Activated effector memory CD4-positive, alpha-beta T cell treated with Interleukin-2 at 50 U/mL for 16 hours (primary cell): ENCODE measurements at regions not wholly inside any gene's neighbourhood (a gene's known extent, or its start where the extent isn't known, plus 50 kb on each side); places are given as distances from the start of the nearest gene placed in this dataset.
"Not testable (repeated sequence)": the region's sequence is repeated elsewhere in the genome, so short reads cannot be mapped to it uniquely, and the experiment has no call there.

ENCODE experiments used
- DNase-seq: peaks from one replicate; pipeline ENCODE4 v3.0.0-alpha.2; 2020

GRCh38 chr1:213688655-213689054 lies 299.1 kb upstream of the PROX1 start:
- no peak for DNase-seq

- no peak for DNase-seq
These were observed 298.5 kb upstream of the PROX1 start for GRCh38 chr1:213689260-213689659.

GRCh38 chr1:213690341-213690917 lies 297.3 kb upstream of the PROX1 start:
- no peak for DNase-seq

- DNase-seq, result no peak
These were observed 295.5 kb upstream of the PROX1 start for GRCh38 chr1:213692321-213692720.

DNA sequence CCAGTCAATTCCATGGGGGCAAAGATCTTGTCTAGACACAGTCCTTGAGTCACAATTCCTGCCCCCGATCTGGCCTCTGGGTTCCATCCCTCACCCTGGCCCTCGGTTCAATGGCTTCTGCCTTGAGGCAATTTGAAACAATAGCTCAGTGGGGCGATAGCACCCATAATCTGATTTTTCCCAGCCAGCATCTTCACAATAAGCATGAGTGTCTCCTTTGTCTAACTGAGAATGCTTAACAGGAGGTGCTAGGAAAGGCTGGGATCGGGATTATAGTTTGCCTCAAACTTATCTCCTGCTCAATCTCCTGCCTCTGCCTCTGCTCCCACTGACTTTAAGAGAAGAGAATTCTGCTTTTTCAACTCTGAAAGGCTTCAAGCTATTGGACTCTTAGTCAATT lies 293.9 kb upstream of the PROX1 start:
- no peak for DNase-seq

- no peak for DNase-seq
These were observed 290.5 kb upstream of the PROX1 start for GRCh38 chr1:213697192-213697802.

GRCh38 chr1:213698092-213698702 lies 289.6 kb upstream of the PROX1 start:
- DNase-seq, result no peak

DNA sequence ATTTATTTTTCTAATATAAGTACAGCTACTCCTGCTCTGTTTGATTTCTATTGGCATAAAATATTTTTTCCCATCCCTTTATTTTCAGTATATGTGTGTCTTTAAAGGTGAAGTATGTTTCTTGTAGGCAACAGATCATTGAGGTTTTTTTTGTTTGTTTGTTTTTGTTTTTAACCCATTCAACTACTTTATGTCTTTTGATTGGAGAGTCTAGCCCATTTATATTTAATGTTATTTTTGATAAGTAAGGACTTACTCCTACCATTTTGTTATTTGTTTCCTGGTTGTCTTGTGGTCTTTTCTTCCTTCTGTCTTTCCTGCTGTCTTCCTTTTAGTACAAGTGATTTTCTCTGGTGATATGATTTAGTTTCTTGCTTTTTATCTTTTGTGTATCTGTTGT lies 285.1 kb upstream of the PROX1 start:
- no peak for DNase-seq

- no peak for DNase-seq
These were observed 282.8 kb upstream of the PROX1 start for GRCh38 chr1:213704941-213705340.

DNA sequence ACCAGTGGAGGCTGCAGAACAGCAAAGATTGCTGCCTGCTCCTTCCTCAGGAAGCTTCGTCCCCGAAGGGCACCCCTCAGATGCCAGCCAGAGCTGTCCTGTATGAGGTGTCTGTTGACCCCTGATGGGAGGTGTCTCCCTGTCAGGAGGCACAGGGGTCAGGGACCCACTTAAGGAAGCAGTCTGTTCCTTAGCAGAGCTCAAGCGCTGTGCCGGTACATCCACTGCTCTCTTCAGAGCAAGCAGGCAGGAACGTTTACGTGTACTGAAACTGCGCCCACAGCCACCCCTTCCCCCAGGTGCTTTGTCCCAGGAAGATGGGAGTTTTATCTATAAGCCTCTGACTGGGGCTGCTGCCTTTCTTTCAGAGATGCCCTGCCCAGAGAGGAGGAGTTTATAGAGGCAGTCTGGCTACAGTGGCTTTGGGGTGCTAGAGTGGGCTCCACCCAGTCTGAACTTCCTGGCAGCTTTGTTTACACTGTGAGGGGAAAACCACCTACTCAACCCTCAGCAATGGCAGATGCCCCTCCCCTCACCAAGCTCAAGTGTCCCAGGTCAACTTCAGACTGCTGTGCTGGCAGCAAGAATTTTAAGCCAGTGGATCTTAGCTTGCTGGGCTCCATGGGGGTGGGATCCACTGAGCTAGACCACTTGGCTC lies 275.8 kb upstream of the PROX1 start:
- not testable (repeated sequence) for DNase-seq

DNA sequence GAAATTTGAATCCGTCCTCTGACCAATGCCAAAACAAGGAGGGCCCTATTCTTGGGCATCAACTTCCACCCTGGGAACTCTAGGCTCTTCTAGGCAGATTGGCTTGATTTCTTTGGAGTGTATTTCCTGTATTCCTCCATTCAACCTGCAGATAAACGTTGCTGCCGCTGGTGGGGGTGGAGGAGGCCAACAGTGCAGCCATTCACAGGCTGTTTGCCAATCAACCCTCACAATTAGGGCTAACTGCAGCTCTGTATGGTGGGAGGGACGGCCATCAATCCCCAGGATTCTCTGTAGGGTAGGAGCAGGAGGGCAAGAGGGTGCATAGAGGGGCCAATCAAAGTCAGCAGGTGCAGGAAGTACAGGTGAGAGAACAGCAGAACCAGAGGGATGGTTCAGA lies 273.1 kb upstream of the PROX1 start:
- DNase-seq, result no peak

DNA sequence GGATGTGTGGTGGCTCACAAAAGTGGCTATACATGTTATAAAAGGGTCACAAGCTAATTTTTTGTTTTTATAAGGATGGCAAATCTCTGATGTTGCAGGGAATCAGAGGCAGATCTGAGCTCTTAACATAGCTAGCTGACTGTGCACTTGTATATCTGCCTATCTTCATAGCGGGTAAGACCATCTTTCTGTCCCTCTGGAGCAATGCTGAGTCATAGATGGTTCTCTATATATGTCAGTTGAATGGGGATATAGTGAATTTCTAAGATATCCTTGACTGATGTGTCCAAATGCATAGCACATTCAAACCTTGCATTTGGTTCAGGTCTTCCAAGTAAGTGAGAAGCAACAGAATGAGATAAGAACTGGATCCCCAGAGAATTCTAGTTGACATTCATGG lies 272.6 kb upstream of the PROX1 start:
- DNase-seq, result no peak

- DNase-seq, result no peak
These were observed 268.3 kb upstream of the PROX1 start for GRCh38 chr1:213719462-213719861.

DNA sequence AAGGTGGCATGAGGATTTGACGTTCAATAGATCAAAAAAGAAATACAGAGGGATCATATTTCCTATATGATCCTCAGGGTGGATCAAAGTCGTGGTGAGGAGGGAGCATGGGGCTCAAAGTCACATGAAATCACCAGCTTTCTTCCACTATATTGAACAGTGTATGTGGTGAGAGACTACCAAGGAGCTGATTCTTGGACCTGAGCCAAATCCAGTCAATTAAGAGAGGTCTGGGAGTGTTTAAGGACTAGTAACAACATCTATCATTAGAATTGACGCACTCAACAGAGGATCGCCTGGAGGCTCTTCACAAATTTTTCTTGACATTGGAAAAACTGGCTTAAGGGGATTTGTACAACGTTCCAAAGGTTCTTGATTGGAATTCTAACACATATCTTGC lies 267.7 kb upstream of the PROX1 start:
- no peak for DNase-seq

- DNase-seq, result no peak
These were observed 264.6 kb upstream of the PROX1 start for GRCh38 chr1:213723187-213723586.

GRCh38 chr1:213724640-213725536 lies 262.9 kb upstream of the PROX1 start:
- DNase-seq, result no peak

DNA sequence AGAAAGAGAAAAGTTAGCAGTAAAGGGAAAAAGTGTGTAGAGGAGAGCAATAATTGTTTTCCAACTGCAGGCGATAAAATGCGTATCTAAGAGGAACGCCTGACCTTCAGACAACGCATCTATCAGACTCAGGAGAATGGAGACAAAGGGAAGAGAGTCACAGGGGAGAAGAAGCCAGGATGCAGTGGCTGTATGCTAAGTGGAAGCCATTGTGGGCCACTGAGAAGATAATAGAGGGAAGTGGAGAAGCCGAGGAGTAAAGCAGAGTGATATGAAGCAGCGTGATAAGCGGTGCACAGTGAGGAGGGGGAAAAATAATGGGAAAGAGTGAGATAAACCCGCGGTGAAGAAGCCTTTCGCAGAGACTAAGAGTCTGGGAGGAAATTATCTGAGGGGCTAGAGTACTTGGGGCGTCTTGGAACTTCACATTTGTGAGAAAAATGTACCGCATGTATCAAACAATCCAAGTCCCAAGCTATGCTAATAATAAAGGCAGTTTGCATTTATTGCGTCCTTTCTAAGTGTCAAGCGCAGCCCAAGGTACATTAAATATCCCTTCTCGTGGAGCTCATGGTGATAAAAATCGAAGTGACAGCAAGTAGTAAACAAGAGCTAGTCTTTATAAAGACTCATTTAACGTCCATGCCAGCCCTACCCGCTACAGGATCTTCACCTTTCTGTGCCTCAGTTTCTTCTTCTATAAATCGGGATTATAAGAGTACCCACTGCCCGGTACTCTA lies 259.8 kb upstream of the PROX1 start:
- no peak for DNase-seq

- no peak for DNase-seq
These were observed 258.9 kb upstream of the PROX1 start for GRCh38 chr1:213728593-213729536.

- no peak for DNase-seq
These were observed 254.1 kb upstream of the PROX1 start for GRCh38 chr1:213733705-213734104.

DNA sequence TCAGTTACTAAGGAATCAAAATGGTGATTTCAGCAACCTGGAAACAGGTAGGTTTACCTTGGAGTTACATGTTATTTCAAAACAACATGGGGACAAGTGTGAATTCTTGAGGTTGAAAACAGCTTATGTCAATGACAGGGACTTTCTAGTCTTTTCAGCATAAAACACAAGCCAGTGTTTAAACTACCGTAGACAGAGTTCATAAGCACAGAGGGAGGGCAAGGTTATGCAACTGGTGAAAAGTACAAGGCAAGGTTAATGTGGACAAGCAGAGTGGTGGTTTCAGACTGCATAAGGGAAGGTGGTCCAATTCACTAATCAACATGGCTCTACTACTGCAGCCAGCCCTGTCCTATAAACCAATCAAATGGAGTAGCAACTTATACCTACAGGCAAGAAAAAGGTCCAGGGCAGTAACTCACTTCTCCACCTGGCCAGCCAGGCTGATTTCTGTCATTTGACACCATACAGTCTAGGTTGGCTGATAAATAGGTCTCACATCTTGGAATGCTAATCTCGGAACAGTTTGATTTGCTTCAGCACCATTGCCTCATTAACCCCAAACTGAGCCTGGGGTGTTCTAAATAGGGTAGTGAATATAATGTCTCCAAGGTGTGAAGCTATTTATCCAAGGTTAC lies 250.3 kb upstream of the PROX1 start:
- no peak for DNase-seq

DNA sequence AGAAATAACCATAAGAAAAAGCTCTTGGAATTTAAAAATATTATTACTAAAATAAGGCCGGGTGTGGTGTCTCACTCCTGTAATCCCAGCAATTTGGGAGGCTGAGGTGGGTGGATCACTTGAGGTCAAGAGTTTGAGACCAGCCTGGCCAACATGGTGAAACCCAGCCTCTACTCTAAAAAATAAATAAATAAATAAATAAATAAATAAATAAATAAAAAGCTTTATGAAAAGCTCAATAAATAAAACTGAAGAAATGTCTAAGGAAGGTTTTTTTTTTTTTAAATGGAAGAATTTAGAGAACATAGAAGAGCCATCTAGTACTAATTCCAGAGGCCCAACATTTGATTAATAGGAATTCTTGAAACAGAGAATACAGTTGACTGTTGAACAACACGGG lies 249.1 kb upstream of the PROX1 start:
- no peak for DNase-seq
